Transverse colon (tissue), 4 donors: ENCODE measurements at regions not wholly inside any gene's neighbourhood (a gene's known extent, or its start where the extent isn't known, plus 50 kb on each side); places are given as distances from the start of the nearest gene placed in this dataset.

Experiments
- POLR2A ChIP-seq: fragments of 450-650 bp; IDR thresholded peaks from one replicate; pipeline ENCODE4 v1.6.1; 2016; ENCODE audit warnings: antibody characterized with exemption, mild to moderate bottlenecking, moderate library complexity
- POLR2AphosphoS5 ChIP-seq, 3 donors: sonication (generic); formaldehyde crosslinking; IDR thresholded peaks; one replicate each; pipeline ENCODE4 v1.6.1; 2016; ENCODE audit warnings: antibody characterized with exemption in 3 of 3
- TF ChIP-seq, protein P1 (sequence below), 5 experiments: fragments of 200-600 bp in 3 of 5; fragments of 450-650 bp in 2 of 5; sonication (generic) in 3 of 5; IDR thresholded peaks; 1 replicate in 2 of 5; 2 replicates in 3 of 5; pipeline ENCODE4 v1.5.1; 2016 to 2017; ENCODE audit warnings: antibody characterized with exemption in 5 of 5, inconsistent platforms in 3 of 5, mild to moderate bottlenecking in 2 of 5, moderate library complexity in 1 of 5

- TF ChIP-seq POLR2A (no peak), POLR2AphosphoS5 (IDR thresholded peaks at IDR 0.05) (no peak)
- TF ChIP-seq, protein P1, sequence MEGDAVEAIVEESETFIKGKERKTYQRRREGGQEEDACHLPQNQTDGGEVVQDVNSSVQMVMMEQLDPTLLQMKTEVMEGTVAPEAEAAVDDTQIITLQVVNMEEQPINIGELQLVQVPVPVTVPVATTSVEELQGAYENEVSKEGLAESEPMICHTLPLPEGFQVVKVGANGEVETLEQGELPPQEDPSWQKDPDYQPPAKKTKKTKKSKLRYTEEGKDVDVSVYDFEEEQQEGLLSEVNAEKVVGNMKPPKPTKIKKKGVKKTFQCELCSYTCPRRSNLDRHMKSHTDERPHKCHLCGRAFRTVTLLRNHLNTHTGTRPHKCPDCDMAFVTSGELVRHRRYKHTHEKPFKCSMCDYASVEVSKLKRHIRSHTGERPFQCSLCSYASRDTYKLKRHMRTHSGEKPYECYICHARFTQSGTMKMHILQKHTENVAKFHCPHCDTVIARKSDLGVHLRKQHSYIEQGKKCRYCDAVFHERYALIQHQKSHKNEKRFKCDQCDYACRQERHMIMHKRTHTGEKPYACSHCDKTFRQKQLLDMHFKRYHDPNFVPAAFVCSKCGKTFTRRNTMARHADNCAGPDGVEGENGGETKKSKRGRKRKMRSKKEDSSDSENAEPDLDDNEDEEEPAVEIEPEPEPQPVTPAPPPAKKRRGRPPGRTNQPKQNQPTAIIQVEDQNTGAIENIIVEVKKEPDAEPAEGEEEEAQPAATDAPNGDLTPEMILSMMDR (IDR thresholded peaks at IDR 0.05), result no peak
Observed at GRCh38 chr4:14465057-14465456, 537.2 kb upstream of the CPEB2 start.
